ENCODE measurements at regions not wholly inside any gene's neighbourhood (a gene's known extent, or its start where the extent isn't known, plus 50 kb on each side); places are given as distances from the start of the nearest gene placed in this dataset.

DNA sequence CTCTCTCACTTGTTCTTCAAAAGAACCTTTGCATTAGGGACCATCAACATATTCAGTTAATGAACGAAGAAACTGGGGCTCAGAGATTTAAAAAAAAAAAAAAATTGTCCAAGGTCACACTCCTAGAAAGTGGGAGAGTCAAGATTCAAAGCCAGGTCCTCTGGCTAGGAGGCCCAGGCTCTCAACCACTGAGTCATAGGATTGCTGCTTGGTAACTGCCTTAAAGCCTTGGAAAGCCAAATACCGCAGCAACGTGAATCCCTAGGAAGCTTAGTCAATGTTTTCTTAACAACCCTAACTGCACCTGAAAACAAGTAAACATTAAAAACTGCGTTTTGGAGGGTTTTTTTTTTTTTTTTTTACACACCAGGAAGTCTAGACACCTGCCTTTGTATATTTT is 156.8 kb downstream of the WNT5A start:
- ATAC-seq, result no peak
- Mint-ChIP-seq H3K36me3 (no peaks in the 10 kb centered on the region), H3K27ac (no peak overlapping the region), H3K4me3 (no peak overlapping the region), H3K9me3 (peaks cover 8% of the 10 kb centered on the region), H3K27me3 (no peaks in the 10 kb centered on the region), H3K4me1 (no peaks in the 10 kb centered on the region)

DNA sequence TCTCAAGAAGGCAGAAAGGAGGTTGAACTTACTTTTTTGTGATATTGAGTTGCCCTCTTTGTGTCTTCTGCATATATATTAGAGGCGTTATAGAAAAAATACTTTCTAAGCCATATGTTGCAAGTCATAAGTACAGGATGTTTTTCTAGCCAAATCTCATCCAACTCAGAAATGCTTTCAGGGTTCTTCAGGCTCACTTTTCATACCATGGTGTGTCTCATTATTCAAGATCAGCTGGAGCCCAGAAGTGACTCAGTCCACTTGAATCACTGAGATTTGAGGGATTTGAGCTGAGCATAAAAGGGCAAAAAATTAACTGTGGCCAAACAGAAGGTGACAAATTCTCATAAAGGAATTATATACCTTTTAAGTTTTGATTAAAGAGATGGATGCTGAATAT is 157.3 kb downstream of the WNT5A start:
- no peak overlapping the region for H3K4me3 Mint-ChIP-seq
- peaks cover 8% of the 10 kb centered on the region for H3K9me3 Mint-ChIP-seq
- no peaks in the 10 kb centered on the region for H3K36me3 Mint-ChIP-seq
- H3K27me3 Mint-ChIP-seq, result no peaks in the 10 kb centered on the region
- no peak for ATAC-seq
- no peaks in the 10 kb centered on the region for H3K4me1 Mint-ChIP-seq
- no peak overlapping the region for H3K27ac Mint-ChIP-seq

DNA sequence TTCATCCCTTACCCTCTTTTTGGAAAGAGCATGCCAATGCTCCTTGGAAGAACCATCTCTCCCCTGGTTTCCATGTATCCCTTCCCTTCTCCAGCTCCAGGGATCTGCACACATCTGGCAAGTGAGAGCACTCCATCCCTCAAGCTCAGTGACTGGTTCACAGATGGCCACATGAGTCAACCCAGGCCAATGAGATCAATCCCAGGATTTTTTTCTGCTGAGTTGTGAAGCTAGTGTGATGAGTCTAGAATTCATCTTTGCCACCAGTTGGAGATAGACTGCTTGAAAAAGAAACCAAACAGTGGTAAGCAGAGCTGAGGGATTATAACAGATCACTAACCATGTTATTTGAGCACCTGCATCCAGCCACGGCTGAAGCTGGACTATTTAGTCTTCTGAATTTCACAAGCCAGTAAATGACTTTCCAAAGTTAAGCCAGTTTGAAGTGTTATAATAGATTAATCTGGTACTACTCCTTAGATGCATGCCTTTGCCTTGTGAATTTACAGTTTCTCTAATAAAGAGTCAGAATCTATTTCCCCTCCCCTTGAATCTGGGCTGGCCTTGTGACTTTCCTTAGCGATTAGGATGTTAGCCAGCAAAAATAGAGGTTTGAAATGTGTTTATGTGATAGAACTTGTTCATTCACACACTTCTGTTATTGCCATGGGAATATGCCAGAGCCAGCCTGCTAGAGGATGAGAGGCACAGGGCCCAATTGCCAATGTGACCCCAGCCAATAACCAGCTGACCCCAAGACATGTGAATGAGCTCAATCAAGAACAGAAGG is 159.8 kb downstream of the WNT5A start:
- peaks cover 8% of the 10 kb centered on the region for H3K9me3 Mint-ChIP-seq
- no peaks in the 10 kb centered on the region for H3K36me3 Mint-ChIP-seq
- H3K4me3 Mint-ChIP-seq, result no peak overlapping the region
- H3K27ac Mint-ChIP-seq, result no peak overlapping the region
- no peak for ATAC-seq
- H3K4me1 Mint-ChIP-seq, result no peaks in the 10 kb centered on the region
- no peaks in the 10 kb centered on the region for H3K27me3 Mint-ChIP-seq

DNA sequence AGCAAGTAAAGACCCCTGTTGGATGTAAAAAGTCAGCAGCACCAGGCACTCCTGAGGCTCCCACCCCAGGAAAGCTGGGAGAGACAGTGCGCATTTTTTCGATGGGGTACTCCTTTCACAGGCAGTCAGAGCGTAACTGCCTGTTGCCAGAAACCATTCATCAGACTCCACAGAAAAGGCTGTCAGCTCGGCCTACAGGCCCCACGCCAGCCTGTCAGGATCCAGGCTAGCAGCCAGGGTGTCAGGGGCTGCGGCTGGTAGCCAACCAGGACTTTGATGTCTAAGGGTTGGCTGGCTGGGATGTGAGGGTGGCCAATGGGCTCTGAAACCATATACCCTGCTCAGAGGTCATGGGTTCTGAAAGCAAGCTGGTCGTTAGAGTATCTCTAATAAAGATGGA is 164.5 kb downstream of the WNT5A start:
- Mint-ChIP-seq H3K4me1 (no peaks in the 10 kb centered on the region), H3K9me3 (no peaks in the 10 kb centered on the region), H3K4me3 (no peak overlapping the region), H3K27me3 (no peaks in the 10 kb centered on the region), H3K27ac (no peak overlapping the region), H3K36me3 (no peaks in the 10 kb centered on the region)
- ATAC-seq, result no peak

DNA sequence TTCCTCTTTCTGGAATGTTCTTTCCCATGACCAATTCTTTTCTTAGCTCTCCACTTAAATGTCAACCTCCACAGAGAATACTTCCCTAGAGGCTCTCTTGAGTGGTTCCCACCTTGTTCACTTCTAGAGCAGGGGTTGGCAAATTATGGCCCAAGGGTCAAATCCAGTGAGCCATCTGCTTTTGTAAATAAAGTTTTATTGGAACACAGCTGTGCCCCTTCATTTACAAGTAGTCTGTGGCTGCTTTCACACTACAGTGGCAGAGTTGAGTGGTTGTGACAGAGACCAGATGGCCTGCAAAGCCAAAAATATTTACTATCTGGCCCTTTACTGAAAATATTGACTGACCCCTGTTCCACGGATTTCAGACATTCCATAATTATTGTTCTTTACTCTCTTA is 166.2 kb downstream of the WNT5A start:
- H3K27me3 Mint-ChIP-seq, result no peaks in the 10 kb centered on the region
- no peaks in the 10 kb centered on the region for H3K36me3 Mint-ChIP-seq
- no peaks in the 10 kb centered on the region for H3K4me1 Mint-ChIP-seq
- no peak overlapping the region for H3K27ac Mint-ChIP-seq
- no peak for ATAC-seq
- H3K9me3 Mint-ChIP-seq, result no peaks in the 10 kb centered on the region
- H3K4me3 Mint-ChIP-seq, result no peak overlapping the region

DNA sequence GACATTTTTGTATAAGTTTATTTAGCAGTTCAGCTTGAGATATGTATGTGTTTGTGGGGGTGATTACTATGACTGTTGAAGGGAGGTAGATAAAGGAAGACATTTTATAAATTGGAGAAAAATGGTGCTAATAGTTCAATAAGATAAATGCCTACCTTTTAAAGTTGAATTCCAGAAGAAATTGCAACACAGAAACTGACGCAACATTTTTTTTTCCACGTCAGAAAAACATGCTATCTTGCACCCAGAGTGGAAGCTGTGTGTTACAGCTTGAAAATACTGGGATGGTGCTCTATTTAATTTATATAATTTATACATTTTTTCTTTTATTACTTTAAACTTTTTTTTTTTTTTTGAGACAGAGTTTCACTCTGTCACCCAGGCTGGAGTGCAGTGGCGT is 171.7 kb downstream of the WNT5A start:
- Mint-ChIP-seq H3K9me3 (no peaks in the 10 kb centered on the region), H3K4me3 (no peak overlapping the region), H3K27me3 (no peaks in the 10 kb centered on the region), H3K36me3 (no peaks in the 10 kb centered on the region), H3K4me1 (no peaks in the 10 kb centered on the region), H3K27ac (no peak overlapping the region)
- no peak for ATAC-seq

DNA sequence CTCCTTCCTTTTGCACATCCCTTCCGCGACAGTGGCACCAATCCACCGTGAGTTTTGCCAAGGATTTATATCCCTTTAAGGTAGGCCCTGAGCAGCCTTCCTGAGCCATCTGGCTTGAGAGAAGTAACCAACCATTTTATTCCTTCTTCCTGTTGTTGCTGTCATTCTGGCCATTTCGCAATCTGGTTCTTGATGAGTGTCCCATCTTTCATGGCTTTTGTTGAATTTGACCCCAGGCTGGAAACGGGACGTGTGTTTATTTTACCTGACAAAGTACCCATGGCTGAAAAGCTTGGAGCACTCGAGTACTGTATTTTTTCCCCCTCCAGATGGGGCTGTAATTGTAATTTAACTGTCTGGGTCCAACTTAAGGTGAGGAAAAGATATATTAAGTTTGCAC is 173.4 kb downstream of the WNT5A start:
- no peak for ATAC-seq
- Mint-ChIP-seq H3K27me3 (no peaks in the 10 kb centered on the region), H3K4me3 (no peak overlapping the region), H3K36me3 (no peaks in the 10 kb centered on the region), H3K4me1 (no peaks in the 10 kb centered on the region), H3K27ac (no peak overlapping the region), H3K9me3 (peaks cover 3% of the 10 kb centered on the region)

DNA sequence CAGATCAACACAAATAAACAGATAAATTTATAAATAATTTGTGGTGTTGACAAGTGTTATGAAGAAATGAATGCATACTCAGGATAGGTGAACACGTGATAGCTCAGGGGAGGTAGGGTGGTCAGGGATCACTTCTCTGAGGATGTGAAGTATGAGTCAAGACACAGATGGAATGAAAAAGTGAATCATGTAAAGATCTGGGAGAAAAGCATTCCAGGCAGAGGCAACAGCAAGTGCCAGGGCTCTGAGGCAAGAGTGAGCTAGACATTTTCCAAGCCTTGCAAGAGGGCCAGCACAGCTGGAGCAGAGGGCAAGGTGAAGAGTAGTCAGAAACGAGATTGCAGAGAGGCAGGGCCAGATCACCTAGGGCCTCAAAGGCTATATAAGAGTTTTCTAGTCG is 177.8 kb downstream of the WNT5A start:
- Mint-ChIP-seq H3K27ac (no peak overlapping the region), H3K4me1 (no peaks in the 10 kb centered on the region), H3K9me3 (peaks cover 3% of the 10 kb centered on the region), H3K4me3 (no peak overlapping the region), H3K27me3 (no peaks in the 10 kb centered on the region), H3K36me3 (no peaks in the 10 kb centered on the region)
- ATAC-seq, result no peak

DNA sequence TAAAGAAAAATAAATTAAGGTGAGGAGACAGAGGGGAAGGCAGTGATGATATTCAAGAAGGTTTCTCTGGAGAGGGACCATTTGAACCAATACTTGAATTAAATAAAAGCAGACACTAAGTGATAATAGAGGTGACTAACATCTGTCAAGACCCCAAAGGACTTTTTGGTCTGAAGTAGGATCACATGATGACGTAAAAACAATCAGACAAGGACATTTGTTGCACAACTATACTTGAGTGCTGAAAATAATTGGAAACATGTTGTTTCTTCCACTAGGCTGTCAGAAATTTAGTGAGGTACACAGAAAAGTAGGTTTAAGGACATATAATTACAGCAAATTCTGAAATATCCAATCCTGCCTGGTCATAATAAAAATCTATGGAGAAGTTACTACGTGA is 179.5 kb downstream of the WNT5A start:
- Mint-ChIP-seq H3K9me3 (peaks cover 9% of the 10 kb centered on the region), H3K4me3 (no peak overlapping the region), H3K36me3 (no peaks in the 10 kb centered on the region), H3K27me3 (no peaks in the 10 kb centered on the region), H3K27ac (no peak overlapping the region), H3K4me1 (no peaks in the 10 kb centered on the region)
- ATAC-seq, result no peak

DNA sequence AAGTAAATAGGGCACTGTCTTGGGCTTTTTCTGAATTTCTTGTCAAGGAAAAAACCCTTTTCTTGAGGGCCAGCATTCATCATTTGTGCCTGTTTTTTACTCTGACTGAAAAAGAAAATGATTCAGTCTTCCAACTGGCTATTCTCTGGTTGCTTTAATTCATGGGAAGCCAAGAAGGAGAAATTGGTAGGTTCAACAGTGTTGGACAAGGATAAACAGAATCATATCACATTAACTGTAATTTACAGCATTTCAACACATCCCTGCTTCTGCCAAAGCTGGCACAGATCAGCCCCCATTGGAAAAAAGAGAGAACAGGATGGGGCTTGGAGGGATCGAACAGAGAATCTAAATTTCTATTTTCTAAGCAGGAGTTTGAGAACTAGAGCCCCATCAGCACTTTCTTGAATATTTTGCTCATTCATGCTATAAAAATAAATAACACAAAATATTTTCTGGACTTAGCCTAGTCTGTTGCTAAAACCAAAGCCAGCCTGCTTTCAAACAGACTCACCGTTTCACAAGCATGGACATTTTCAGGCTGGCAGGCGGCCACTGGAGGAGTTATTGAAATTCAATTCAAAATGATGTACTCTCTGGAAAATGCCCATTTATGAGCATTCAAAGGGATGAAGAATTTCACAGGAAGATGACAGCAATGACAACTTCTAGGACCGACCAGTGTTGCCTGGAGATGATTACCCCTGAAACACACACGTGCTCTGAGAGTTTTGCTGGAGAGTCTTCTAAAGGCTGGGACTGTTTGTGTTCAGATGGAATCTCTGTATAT is 181.2 kb downstream of the WNT5A start:
- Mint-ChIP-seq H3K36me3 (no peaks in the 10 kb centered on the region), H3K4me1 (no peaks in the 10 kb centered on the region), H3K9me3 (peaks cover 13% of the 10 kb centered on the region), H3K27me3 (no peaks in the 10 kb centered on the region), H3K4me3 (no peak overlapping the region), H3K27ac (no peak overlapping the region)
- no peak for ATAC-seq

DNA sequence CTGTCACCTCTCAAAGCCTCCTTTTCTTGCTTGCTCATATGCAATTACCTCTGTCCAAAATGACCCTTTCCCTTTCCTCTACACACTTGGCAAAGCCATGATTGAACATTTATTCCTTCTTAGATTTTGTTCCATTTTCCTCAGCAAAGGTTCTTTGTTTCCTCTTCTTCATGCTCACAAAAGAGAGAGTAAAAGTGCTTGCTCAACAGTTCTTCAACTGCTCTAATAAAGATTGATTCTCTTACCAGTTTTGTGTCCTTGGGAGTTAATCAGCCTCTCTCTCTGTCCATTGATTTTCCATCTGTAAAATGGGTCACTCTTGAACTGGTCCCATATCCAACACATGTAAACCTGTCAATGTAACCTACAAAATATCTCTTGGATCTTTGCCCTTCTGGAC is 186.4 kb downstream of the WNT5A start:
- no peak overlapping the region for H3K27ac Mint-ChIP-seq
- H3K27me3 Mint-ChIP-seq, result no peaks in the 10 kb centered on the region
- ATAC-seq, result no peak

DNA sequence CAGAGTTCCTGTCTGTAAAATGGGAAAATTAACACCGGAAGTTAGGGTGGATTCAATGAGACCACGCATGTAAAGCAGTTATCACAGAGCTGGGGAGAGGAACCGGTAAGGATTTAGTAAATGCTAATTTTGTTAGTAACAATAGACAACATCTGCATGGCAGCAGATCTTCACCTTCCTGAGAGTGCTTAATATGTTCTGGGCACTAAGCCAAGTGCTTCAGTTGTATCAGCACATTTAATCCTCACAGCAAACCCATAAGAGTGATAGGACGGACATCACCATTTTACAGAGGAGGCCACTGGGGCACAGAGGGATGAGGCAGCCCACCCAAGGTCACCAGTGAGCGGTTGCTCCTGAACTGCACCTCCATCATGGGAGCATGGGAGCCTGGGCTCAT is 189.4 kb downstream of the WNT5A start:
- H3K27me3 Mint-ChIP-seq, result no peaks in the 10 kb centered on the region
- H3K4me3 Mint-ChIP-seq, result no peak overlapping the region
- no peak overlapping the region for H3K27ac Mint-ChIP-seq
- H3K36me3 Mint-ChIP-seq, result no peaks in the 10 kb centered on the region
- ATAC-seq, result no peak
- peaks cover 7% of the 10 kb centered on the region for H3K9me3 Mint-ChIP-seq
- H3K4me1 Mint-ChIP-seq, result no peaks in the 10 kb centered on the region

More for the DNA sequence above, 186.4 kb downstream of the WNT5A start:
- H3K9me3 Mint-ChIP-seq, result peaks cover 13% of the 10 kb centered on the region
- H3K4me1 Mint-ChIP-seq, result no peaks in the 10 kb centered on the region
- H3K36me3 Mint-ChIP-seq, result no peaks in the 10 kb centered on the region
- no peak overlapping the region for H3K4me3 Mint-ChIP-seq

DNA sequence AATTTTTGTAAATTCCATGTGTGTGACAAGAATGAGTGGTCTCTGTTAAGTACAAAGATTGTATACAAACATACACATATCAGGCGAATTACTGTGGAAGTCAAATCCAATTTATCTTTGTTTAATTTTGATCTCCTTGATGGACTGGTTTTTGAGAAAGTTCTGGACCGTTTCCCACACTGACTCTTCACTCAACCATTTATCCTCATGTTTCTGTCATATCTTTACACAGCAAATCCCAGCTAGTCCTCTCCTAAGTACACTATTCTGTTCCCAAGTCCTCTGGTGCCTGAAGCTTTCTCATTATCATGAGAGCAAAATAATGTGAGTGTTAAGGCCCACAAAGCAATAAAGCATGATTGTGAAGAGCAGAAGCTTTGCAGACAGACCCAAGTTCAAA is 189.9 kb downstream of the WNT5A start:
- ATAC-seq, result no peak
- no peaks in the 10 kb centered on the region for H3K27me3 Mint-ChIP-seq
- no peak overlapping the region for H3K27ac Mint-ChIP-seq
- peaks cover 7% of the 10 kb centered on the region for H3K9me3 Mint-ChIP-seq
- no peaks in the 10 kb centered on the region for H3K36me3 Mint-ChIP-seq
- no peak overlapping the region for H3K4me3 Mint-ChIP-seq
- H3K4me1 Mint-ChIP-seq, result no peaks in the 10 kb centered on the region

DNA sequence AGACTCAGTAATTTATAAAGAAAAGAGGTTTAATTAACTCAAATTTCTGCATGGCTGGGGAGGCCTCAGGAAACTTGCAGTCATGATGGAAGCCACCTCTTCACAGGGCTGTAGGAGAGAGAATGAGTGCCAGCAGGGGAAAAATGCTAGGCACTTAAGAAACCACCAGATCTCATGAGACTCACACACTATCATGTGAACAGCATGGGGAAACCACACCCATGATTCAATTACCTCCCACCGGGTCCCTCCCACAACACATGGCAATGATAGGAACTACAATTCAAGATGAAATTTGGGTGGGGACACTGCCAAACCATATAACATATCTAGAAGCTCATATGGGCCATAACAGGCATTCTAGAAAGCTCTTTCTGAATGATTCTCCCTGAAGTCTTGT is 190.3 kb downstream of the WNT5A start:
- Mint-ChIP-seq H3K9me3 (peaks cover 7% of the 10 kb centered on the region), H3K36me3 (no peaks in the 10 kb centered on the region), H3K27ac (no peak overlapping the region), H3K27me3 (no peaks in the 10 kb centered on the region), H3K4me1 (no peaks in the 10 kb centered on the region), H3K4me3 (no peak overlapping the region)
- ATAC-seq, result no peak

DNA sequence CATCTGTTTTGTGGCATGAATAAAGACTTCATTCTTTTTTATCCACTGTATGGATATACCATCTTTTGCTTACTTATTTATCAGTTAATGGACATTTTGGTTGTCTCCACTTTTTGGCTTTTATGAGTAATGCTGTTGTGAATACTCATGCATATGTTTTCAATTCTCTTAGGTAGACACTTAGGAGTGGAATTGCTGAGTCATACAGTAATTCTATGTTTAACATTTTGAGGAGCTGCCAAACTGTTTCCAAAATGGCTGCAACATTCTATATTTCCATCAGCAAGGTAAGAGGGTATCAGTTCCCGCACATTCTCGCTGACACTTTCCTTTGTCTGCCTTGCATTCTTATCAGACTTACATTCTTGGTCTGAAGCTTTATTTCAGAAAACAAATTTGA is 191.1 kb downstream of the WNT5A start:
- H3K27me3 Mint-ChIP-seq, result no peaks in the 10 kb centered on the region
- no peak for ATAC-seq
- H3K4me1 Mint-ChIP-seq, result no peaks in the 10 kb centered on the region
- no peaks in the 10 kb centered on the region for H3K36me3 Mint-ChIP-seq
- H3K27ac Mint-ChIP-seq, result no peak overlapping the region
- no peak overlapping the region for H3K4me3 Mint-ChIP-seq
- H3K9me3 Mint-ChIP-seq, result peaks cover 5% of the 10 kb centered on the region

DNA sequence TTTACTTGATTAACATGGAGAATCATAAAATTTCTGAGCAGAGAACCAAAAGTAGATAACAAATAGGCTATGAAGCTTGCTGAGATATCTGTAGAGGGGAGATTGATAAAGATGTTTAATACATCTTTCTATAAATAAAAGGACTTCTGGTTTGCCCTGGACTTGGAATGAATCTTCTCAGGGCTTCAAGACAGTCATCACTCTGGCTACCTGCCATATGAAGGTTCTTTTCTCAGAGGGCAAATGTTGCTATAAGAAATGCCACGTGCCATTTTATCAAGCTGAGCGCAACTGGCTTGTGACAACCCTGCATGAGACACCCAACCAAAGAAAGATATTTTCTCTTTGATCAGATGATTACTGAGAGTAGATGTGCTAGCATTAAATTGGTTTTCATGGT is 192.5 kb downstream of the WNT5A start:
- Mint-ChIP-seq H3K27ac (no peak overlapping the region), H3K4me3 (no peak overlapping the region), H3K4me1 (no peaks in the 10 kb centered on the region), H3K27me3 (no peaks in the 10 kb centered on the region), H3K9me3 (no peaks in the 10 kb centered on the region), H3K36me3 (no peaks in the 10 kb centered on the region)
- no peak for ATAC-seq
